ENCODE measurements at regions not wholly inside any gene's neighbourhood (a gene's known extent, or its start where the extent isn't known, plus 50 kb on each side); places are given as distances from the start of the nearest gene placed in this dataset.
"Not testable (repeated sequence)": the region's sequence is repeated elsewhere in the genome, so short reads cannot be mapped to it uniquely, and the experiment has no call there.

- H3K36me3 ChIP-seq (ENCODE audit: control insufficient read depth in 2 of 2, insufficient read depth in 2 of 2, low read length in 2 of 2); H3K9me3 ChIP-seq (ENCODE audit: control insufficient read depth in 2 of 2, low read length in 2 of 2); H3K27me3 ChIP-seq (ENCODE audit: control insufficient read depth in 2 of 2, insufficient read depth in 2 of 2, low read length in 2 of 2); H3K4me1 ChIP-seq (ENCODE audit: control insufficient read depth in 2 of 2, insufficient read depth in 2 of 2, low read length in 2 of 2): not testable (repeated sequence)
- Histone ChIP-seq H3K27ac (ENCODE audit: low read depth in 2 of 2, low read length in 2 of 2) (peak overlapping the region; percentile 85 to 86), H3K4me3 (ENCODE audit: low read length in 2 of 2) (peak overlapping the region; percentile 64 to 69), H3K9ac (ENCODE audit: low read depth in 1 of 2, low read length in 2 of 2) (peak overlapping the region; percentile 41 to 77)
Observed at GRCh38 chr11:67806183-67806582, 131.8 kb upstream of the ALDH3B2 start.

- Histone ChIP-seq H3K4me3 (ENCODE audit: low read length in 2 of 2) (peak overlapping the region; percentile 67 to 77), H3K27ac (ENCODE audit: low read depth in 2 of 2, low read length in 2 of 2) (peak overlapping the region; percentile 85 to 86), H3K9ac (ENCODE audit: low read depth in 1 of 2, low read length in 2 of 2) (peak overlapping the region; percentile 52 to 82)
- H3K27me3 ChIP-seq (ENCODE audit: control insufficient read depth in 2 of 2, insufficient read depth in 2 of 2, low read length in 2 of 2); H3K4me1 ChIP-seq (ENCODE audit: control insufficient read depth in 2 of 2, insufficient read depth in 2 of 2, low read length in 2 of 2); H3K36me3 ChIP-seq (ENCODE audit: control insufficient read depth in 2 of 2, insufficient read depth in 2 of 2, low read length in 2 of 2); H3K9me3 ChIP-seq (ENCODE audit: control insufficient read depth in 2 of 2, low read length in 2 of 2): not testable (repeated sequence)
Observed at GRCh38 chr11:67805253-67806126, 131.1 kb upstream of the ALDH3B2 start.

GRCh38 chr11:67804435-67805252 is 130.2 kb upstream of the ALDH3B2 start:
- H3K9me3 ChIP-seq (ENCODE audit: control insufficient read depth in 2 of 2, low read length in 2 of 2); H3K36me3 ChIP-seq (ENCODE audit: control insufficient read depth in 2 of 2, insufficient read depth in 2 of 2, low read length in 2 of 2); H3K27me3 ChIP-seq (ENCODE audit: control insufficient read depth in 2 of 2, insufficient read depth in 2 of 2, low read length in 2 of 2); H3K4me1 ChIP-seq (ENCODE audit: control insufficient read depth in 2 of 2, insufficient read depth in 2 of 2, low read length in 2 of 2): not testable (repeated sequence)
- peak overlapping the region; percentile 47 to 48 for H3K27ac ChIP-seq (ENCODE audit: low read depth in 2 of 2, low read length in 2 of 2)
- peak overlapping the region; percentile 52 to 82 for H3K9ac ChIP-seq (ENCODE audit: low read depth in 1 of 2, low read length in 2 of 2)
- H3K4me3 ChIP-seq (ENCODE audit: low read length in 2 of 2) = peak overlapping the region; percentile 67 to 77

DNA sequence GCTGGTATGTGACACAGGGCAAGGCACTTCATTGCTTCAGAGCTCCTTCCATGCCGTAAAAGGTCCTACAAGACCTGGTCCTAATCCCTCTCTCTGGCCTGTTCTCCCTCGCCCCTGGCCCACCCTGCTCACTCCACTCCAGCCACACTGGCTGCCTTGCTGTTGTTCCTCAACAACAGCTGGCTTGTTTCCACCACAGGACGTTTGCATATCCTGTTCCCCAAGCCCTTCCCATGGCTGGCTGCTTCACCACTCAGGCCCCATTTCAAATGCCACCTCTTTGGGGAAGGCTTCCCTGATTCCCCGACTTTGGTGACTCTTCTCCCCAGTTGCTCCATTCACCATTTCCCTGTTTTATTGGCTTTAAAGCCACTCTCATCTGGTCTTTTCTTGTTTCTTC is 129.1 kb upstream of the ALDH3B2 start:
- not testable (repeated sequence) for H3K27me3 ChIP-seq (ENCODE audit: control insufficient read depth in 2 of 2, insufficient read depth in 2 of 2, low read length in 2 of 2); H3K27ac ChIP-seq (ENCODE audit: low read depth in 2 of 2, low read length in 2 of 2); H3K36me3 ChIP-seq (ENCODE audit: control insufficient read depth in 2 of 2, insufficient read depth in 2 of 2, low read length in 2 of 2); H3K9ac ChIP-seq (ENCODE audit: low read depth in 1 of 2, low read length in 2 of 2); H3K9me3 ChIP-seq (ENCODE audit: control insufficient read depth in 2 of 2, low read length in 2 of 2); H3K4me3 ChIP-seq (ENCODE audit: low read length in 2 of 2); H3K4me1 ChIP-seq (ENCODE audit: control insufficient read depth in 2 of 2, insufficient read depth in 2 of 2, low read length in 2 of 2)

DNA sequence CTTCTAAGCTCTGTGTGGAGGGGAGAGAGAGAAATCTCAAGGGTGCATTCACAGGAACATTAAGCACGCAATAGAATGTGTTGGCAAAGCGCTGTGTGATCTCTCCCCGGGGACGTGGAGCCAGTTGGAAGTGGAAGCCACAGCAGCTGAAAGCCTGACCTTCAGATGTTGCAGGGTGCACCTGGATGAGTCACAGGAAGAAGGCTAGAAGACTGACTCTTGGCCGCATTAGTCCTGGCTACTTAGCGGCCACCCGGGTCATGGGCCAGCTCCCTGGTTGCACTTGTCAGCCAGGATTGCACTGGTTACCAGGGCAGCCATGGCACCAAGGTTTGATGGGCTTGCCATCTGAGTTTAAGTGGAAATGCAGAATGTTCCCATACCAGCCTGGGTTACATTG is 128.6 kb upstream of the ALDH3B2 start:
- H3K27ac ChIP-seq (ENCODE audit: low read depth in 2 of 2, low read length in 2 of 2); H3K4me3 ChIP-seq (ENCODE audit: low read length in 2 of 2); H3K4me1 ChIP-seq (ENCODE audit: control insufficient read depth in 2 of 2, insufficient read depth in 2 of 2, low read length in 2 of 2); H3K27me3 ChIP-seq (ENCODE audit: control insufficient read depth in 2 of 2, insufficient read depth in 2 of 2, low read length in 2 of 2); H3K9me3 ChIP-seq (ENCODE audit: control insufficient read depth in 2 of 2, low read length in 2 of 2); H3K9ac ChIP-seq (ENCODE audit: low read depth in 1 of 2, low read length in 2 of 2); H3K36me3 ChIP-seq (ENCODE audit: control insufficient read depth in 2 of 2, insufficient read depth in 2 of 2, low read length in 2 of 2): not testable (repeated sequence)

- not testable (repeated sequence) for H3K9me3 ChIP-seq (ENCODE audit: control insufficient read depth in 2 of 2, low read length in 2 of 2); H3K4me1 ChIP-seq (ENCODE audit: control insufficient read depth in 2 of 2, insufficient read depth in 2 of 2, low read length in 2 of 2); H3K27me3 ChIP-seq (ENCODE audit: control insufficient read depth in 2 of 2, insufficient read depth in 2 of 2, low read length in 2 of 2); H3K9ac ChIP-seq (ENCODE audit: low read depth in 1 of 2, low read length in 2 of 2); H3K36me3 ChIP-seq (ENCODE audit: control insufficient read depth in 2 of 2, insufficient read depth in 2 of 2, low read length in 2 of 2); H3K4me3 ChIP-seq (ENCODE audit: low read length in 2 of 2); H3K27ac ChIP-seq (ENCODE audit: low read depth in 2 of 2, low read length in 2 of 2)
Observed at GRCh38 chr11:67802623-67803022, 128.2 kb upstream of the ALDH3B2 start.

GRCh38 chr11:67801397-67801796 is 127.0 kb upstream of the ALDH3B2 start:
- not testable (repeated sequence) for H3K27me3 ChIP-seq (ENCODE audit: control insufficient read depth in 2 of 2, insufficient read depth in 2 of 2, low read length in 2 of 2); H3K9ac ChIP-seq (ENCODE audit: low read depth in 1 of 2, low read length in 2 of 2); H3K27ac ChIP-seq (ENCODE audit: low read depth in 2 of 2, low read length in 2 of 2); H3K36me3 ChIP-seq (ENCODE audit: control insufficient read depth in 2 of 2, insufficient read depth in 2 of 2, low read length in 2 of 2); H3K4me1 ChIP-seq (ENCODE audit: control insufficient read depth in 2 of 2, insufficient read depth in 2 of 2, low read length in 2 of 2); H3K4me3 ChIP-seq (ENCODE audit: low read length in 2 of 2); H3K9me3 ChIP-seq (ENCODE audit: control insufficient read depth in 2 of 2, low read length in 2 of 2)

DNA sequence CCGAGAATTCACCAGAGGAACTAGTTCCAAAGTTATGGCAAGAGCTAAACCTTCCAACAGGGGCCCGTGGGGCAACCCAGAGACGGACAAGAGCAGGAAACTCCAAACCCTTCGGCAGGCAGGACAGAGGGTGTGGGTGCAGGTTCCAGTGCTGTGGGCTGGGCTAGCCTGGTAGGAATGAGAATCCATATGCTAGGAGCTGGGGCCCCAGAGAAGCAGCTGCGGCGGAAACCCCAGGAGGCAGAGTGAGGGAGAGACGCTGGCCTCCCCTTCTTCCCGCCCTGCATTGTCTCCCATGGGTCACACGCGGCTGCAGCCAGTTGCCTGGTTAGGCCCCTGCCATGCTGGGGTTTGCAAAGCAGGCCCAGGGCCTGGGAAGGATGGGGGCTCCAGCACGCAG is 126.2 kb upstream of the ALDH3B2 start:
- not testable (repeated sequence) for H3K36me3 ChIP-seq (ENCODE audit: control insufficient read depth in 2 of 2, insufficient read depth in 2 of 2, low read length in 2 of 2); H3K4me1 ChIP-seq (ENCODE audit: control insufficient read depth in 2 of 2, insufficient read depth in 2 of 2, low read length in 2 of 2); H3K9me3 ChIP-seq (ENCODE audit: control insufficient read depth in 2 of 2, low read length in 2 of 2); H3K27me3 ChIP-seq (ENCODE audit: control insufficient read depth in 2 of 2, insufficient read depth in 2 of 2, low read length in 2 of 2); H3K4me3 ChIP-seq (ENCODE audit: low read length in 2 of 2); H3K27ac ChIP-seq (ENCODE audit: low read depth in 2 of 2, low read length in 2 of 2); H3K9ac ChIP-seq (ENCODE audit: low read depth in 1 of 2, low read length in 2 of 2)

DNA sequence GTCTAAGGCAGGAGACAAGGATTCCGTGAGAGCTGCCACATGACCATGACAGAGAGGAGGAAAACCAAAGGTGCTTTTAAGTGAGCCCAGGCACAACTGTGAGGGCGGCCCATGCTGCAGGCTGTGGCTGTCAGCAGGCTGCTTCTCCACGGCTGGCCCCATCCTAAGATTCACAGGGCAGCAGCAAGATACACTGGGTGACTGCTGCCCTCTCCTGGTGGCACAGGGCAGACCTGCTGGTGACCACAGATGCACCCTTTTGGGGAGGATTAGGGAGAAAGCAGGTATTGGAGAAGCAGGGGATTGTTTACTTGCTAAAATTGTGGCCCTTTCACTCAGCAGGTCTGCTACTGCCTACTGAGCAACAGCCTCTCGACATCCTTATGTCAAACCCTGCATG is 125.4 kb upstream of the ALDH3B2 start:
- H3K36me3 ChIP-seq (ENCODE audit: control insufficient read depth in 2 of 2, insufficient read depth in 2 of 2, low read length in 2 of 2); H3K4me3 ChIP-seq (ENCODE audit: low read length in 2 of 2); H3K27ac ChIP-seq (ENCODE audit: low read depth in 2 of 2, low read length in 2 of 2); H3K9ac ChIP-seq (ENCODE audit: low read depth in 1 of 2, low read length in 2 of 2); H3K4me1 ChIP-seq (ENCODE audit: control insufficient read depth in 2 of 2, insufficient read depth in 2 of 2, low read length in 2 of 2); H3K9me3 ChIP-seq (ENCODE audit: control insufficient read depth in 2 of 2, low read length in 2 of 2); H3K27me3 ChIP-seq (ENCODE audit: control insufficient read depth in 2 of 2, insufficient read depth in 2 of 2, low read length in 2 of 2): not testable (repeated sequence)

GRCh38 chr11:67797726-67798521 is 123.5 kb upstream of the ALDH3B2 start:
- H3K36me3 ChIP-seq (ENCODE audit: control insufficient read depth in 2 of 2, insufficient read depth in 2 of 2, low read length in 2 of 2); H3K27me3 ChIP-seq (ENCODE audit: control insufficient read depth in 2 of 2, insufficient read depth in 2 of 2, low read length in 2 of 2); H3K4me3 ChIP-seq (ENCODE audit: low read length in 2 of 2); H3K9ac ChIP-seq (ENCODE audit: low read depth in 1 of 2, low read length in 2 of 2); H3K4me1 ChIP-seq (ENCODE audit: control insufficient read depth in 2 of 2, insufficient read depth in 2 of 2, low read length in 2 of 2); H3K27ac ChIP-seq (ENCODE audit: low read depth in 2 of 2, low read length in 2 of 2); H3K9me3 ChIP-seq (ENCODE audit: control insufficient read depth in 2 of 2, low read length in 2 of 2): not testable (repeated sequence)
